ENCODE measurements at regions not wholly inside any gene's neighbourhood (a gene's known extent, or its start where the extent isn't known, plus 50 kb on each side); places are given as distances from the start of the nearest gene placed in this dataset.

DNA sequence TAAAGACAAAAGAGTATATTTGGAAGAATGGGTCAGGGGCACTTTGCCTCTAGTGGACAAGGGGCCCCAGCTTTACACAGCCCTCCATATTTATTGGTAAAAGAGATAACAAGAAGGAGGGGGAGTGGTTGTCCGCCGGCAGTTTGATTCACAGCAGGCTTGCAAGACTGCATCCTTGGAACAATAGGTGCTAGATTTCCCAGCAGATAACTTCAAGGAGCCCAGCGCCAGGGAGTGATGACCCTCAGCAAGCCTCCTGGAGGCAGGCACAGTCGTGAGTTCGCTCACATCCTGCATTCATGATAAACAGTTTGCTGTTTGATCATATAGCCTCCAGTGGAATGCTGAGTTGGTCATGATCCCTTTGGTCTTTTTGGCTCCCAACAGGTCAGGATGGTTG, 67.8 kb upstream of the INCENP start:
- H3K27ac ChIP-seq (ENCODE audit: low read depth, low read length), result no peak overlapping the region
- no peak overlapping the region for H3K4me3 ChIP-seq (ENCODE audit: low read depth in 1 of 2, low read length in 2 of 2)
- no peak overlapping the region for H3K9ac ChIP-seq (ENCODE audit: low read depth in 1 of 2, low read length in 2 of 2)
- no peaks in the 10 kb centered on the region for H3K9me3 ChIP-seq (ENCODE audit: control insufficient read depth in 1 of 2, low read length in 2 of 2)
- no peaks in the 10 kb centered on the region for H3K36me3 ChIP-seq (ENCODE audit: control insufficient read depth in 1 of 2, insufficient read depth in 2 of 2, low read length in 2 of 2)
- H3K27me3 ChIP-seq (ENCODE audit: control insufficient read depth in 1 of 2, insufficient read depth in 2 of 2, low read length in 2 of 2), result no peaks in the 10 kb centered on the region
- H3K4me1 ChIP-seq (ENCODE audit: control insufficient read depth in 1 of 2, insufficient read depth in 2 of 2, low read length in 2 of 2), result peaks cover 0 to 9% of the 10 kb centered on the region in 2 donors

DNA sequence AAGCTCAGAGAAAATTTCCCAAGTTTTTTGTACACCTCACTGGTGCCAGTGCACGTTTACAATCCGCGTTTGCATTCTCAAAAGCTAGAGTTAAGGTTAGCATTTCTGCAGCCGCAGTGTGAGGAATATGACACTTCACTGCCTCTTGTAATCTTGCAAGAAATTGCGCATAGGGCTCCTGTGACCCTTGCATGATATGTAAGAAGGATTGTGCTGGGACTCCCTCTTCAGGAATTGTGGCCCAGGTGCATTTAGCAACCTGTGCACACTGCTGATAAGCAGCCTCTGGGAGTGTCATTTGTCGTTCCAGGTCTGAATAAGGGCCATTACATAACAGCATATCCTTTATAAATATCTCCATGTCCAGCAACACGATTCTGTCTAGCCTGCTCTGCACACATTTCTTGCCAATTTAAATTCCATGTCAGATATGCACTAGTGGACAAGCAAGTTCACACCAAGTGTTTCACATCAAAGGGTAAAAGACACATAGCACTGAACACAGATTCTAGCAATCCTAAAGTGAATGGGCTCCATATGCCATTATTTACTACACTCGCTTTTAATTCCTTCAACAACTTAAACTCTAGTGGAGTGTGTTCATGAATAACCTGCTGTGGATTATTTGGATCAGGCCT, 69.2 kb upstream of the INCENP start:
- H3K9ac ChIP-seq (ENCODE audit: low read depth in 1 of 2, low read length in 2 of 2), result no peak overlapping the region

DNA sequence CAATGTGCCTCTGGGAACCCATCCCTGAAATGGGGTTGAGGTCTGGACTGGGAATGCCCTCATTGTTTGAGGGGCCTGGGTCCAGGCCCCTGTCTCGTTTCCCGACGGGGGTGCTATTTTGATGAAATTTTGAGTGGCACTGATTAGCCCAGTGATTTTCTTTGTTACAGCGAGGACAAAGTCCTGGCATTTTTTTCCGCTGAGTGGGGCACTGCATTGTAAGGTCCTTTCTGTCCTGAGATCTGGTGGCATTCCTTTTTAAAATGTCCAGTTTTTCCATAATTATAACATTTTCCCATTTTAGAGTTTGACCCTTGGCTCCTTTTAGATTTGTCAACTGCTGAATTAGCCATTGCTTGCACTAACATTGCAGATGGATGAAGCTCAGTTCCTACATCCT, 69.7 kb upstream of the INCENP start:
- no peak overlapping the region for H3K27ac ChIP-seq (ENCODE audit: low read depth, low read length)
- no peaks in the 10 kb centered on the region for H3K9me3 ChIP-seq (ENCODE audit: control insufficient read depth in 1 of 2, low read length in 2 of 2)
- peaks cover 0 to 9% of the 10 kb centered on the region in 2 donors for H3K4me1 ChIP-seq (ENCODE audit: control insufficient read depth in 1 of 2, insufficient read depth in 2 of 2, low read length in 2 of 2)
- no peaks in the 10 kb centered on the region for H3K36me3 ChIP-seq (ENCODE audit: control insufficient read depth in 1 of 2, insufficient read depth in 2 of 2, low read length in 2 of 2)
- H3K27me3 ChIP-seq (ENCODE audit: control insufficient read depth in 1 of 2, insufficient read depth in 2 of 2, low read length in 2 of 2), result no peaks in the 10 kb centered on the region
- no peak overlapping the region for H3K9ac ChIP-seq (ENCODE audit: low read depth in 1 of 2, low read length in 2 of 2)
- no peak overlapping the region for H3K4me3 ChIP-seq (ENCODE audit: low read depth in 1 of 2, low read length in 2 of 2)

More for the DNA sequence above, 69.2 kb upstream of the INCENP start:
- H3K4me3 ChIP-seq (ENCODE audit: low read depth in 1 of 2, low read length in 2 of 2), result no peak overlapping the region
- H3K27me3 ChIP-seq (ENCODE audit: control insufficient read depth in 1 of 2, insufficient read depth in 2 of 2, low read length in 2 of 2), result no peaks in the 10 kb centered on the region
- no peak overlapping the region for H3K27ac ChIP-seq (ENCODE audit: low read depth, low read length)
- peaks cover 0 to 9% of the 10 kb centered on the region in 2 donors for H3K4me1 ChIP-seq (ENCODE audit: control insufficient read depth in 1 of 2, insufficient read depth in 2 of 2, low read length in 2 of 2)
- H3K9me3 ChIP-seq (ENCODE audit: control insufficient read depth in 1 of 2, low read length in 2 of 2), result no peaks in the 10 kb centered on the region
- H3K36me3 ChIP-seq (ENCODE audit: control insufficient read depth in 1 of 2, insufficient read depth in 2 of 2, low read length in 2 of 2), result no peaks in the 10 kb centered on the region

DNA sequence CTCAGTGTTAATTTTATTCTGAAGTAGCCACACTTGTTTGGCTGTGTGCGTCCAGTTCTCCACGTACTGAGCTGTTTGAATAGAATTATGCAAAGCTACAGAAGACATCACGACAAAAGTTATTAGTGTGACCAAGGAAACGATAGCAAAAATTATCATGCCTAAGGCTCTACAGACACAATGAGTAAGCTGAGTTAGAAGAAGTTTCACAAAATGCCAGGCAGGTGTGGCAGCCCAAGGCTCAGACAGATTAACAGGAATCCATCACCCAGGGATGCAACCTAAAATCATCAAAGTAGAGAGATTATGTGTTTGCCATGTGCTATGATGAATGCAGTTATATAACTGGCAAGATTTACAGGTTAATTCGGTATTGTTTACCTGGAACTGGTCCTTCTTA, 73.1 kb upstream of the INCENP start:
- Histone ChIP-seq H3K9ac (ENCODE audit: low read depth in 1 of 2, low read length in 2 of 2) (no peak overlapping the region), H3K27ac (ENCODE audit: low read depth, low read length) (no peak overlapping the region), H3K9me3 (ENCODE audit: control insufficient read depth in 1 of 2, low read length in 2 of 2) (no peaks in the 10 kb centered on the region), H3K4me3 (ENCODE audit: low read depth in 1 of 2, low read length in 2 of 2) (no peak overlapping the region), H3K4me1 (ENCODE audit: control insufficient read depth in 1 of 2, insufficient read depth in 2 of 2, low read length in 2 of 2) (peaks cover 18 to 29% of the 10 kb centered on the region in 2 donors), H3K36me3 (ENCODE audit: control insufficient read depth in 1 of 2, insufficient read depth in 2 of 2, low read length in 2 of 2) (no peaks in the 10 kb centered on the region), H3K27me3 (ENCODE audit: control insufficient read depth in 1 of 2, insufficient read depth in 2 of 2, low read length in 2 of 2) (no peaks in the 10 kb centered on the region)

DNA sequence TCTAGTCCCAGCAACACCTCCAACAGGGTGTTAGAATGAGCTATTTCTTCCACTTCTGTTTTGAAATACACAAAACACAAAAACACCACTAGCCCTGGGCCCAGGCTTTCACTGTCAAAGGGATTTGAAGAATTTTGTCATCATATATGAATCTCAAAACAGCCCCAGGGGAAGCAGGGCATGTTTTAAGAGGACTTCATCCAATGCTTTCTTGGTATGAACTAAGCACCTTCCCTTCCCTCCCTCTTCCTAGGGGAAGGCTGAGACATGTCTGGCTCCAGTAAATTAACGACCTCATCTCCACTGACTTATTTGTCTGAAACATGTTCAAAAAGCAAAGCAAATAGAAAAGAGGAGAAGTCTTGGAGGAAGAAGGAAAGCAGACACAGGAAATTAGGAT, 75.7 kb upstream of the INCENP start:
- no peak overlapping the region for H3K27ac ChIP-seq (ENCODE audit: low read depth, low read length)
- no peaks in the 10 kb centered on the region for H3K36me3 ChIP-seq (ENCODE audit: control insufficient read depth in 1 of 2, insufficient read depth in 2 of 2, low read length in 2 of 2)
- H3K9me3 ChIP-seq (ENCODE audit: control insufficient read depth in 1 of 2, low read length in 2 of 2), result no peaks in the 10 kb centered on the region
- H3K4me3 ChIP-seq (ENCODE audit: low read depth in 1 of 2, low read length in 2 of 2), result no peak overlapping the region
- H3K27me3 ChIP-seq (ENCODE audit: control insufficient read depth in 1 of 2, insufficient read depth in 2 of 2, low read length in 2 of 2), result no peaks in the 10 kb centered on the region
- no peak overlapping the region for H3K9ac ChIP-seq (ENCODE audit: low read depth in 1 of 2, low read length in 2 of 2)
- H3K4me1 ChIP-seq (ENCODE audit: control insufficient read depth in 1 of 2, insufficient read depth in 2 of 2, low read length in 2 of 2), result peaks cover 32 to 38% of the 10 kb centered on the region in 2 donors

DNA sequence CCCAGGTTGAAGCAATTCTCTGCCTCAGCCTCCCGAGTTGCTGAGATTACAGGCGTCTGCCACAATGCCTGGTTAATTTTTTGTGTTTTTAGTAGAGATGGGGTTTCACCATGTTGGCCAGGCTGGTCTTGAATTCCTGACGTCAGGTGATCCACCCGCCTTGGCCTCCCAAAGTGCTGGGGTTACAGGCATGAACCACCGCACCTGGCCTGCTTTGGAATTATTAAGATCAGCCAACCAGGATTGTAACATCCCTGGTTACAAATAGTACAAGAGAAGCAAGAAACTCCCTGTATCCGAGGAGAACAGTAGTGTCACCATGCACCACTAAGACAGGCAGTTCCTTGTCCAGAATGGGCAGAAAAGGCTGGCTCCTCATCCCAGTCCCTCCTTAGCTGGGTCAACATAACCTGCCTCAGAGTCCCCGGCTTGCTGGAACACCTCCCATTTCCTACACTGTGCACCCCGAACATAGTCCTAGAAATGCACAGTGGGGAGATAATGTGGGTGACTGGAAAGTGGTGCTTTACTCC, 77.2 kb upstream of the INCENP start:
- peak overlapping the region; percentile 61 for H3K27ac ChIP-seq (ENCODE audit: low read depth, low read length)
- H3K4me1 ChIP-seq (ENCODE audit: control insufficient read depth in 1 of 2, insufficient read depth in 2 of 2, low read length in 2 of 2), result peaks cover 37 to 41% of the 10 kb centered on the region in 2 donors
- peak overlapping the region; percentile 31 to 48 for H3K9ac ChIP-seq (ENCODE audit: low read depth in 1 of 2, low read length in 2 of 2)
- H3K4me3 ChIP-seq (ENCODE audit: low read depth in 1 of 2, low read length in 2 of 2), result peak overlapping the region in 1 of 2 donors; percentile 17
- no peaks in the 10 kb centered on the region for H3K27me3 ChIP-seq (ENCODE audit: control insufficient read depth in 1 of 2, insufficient read depth in 2 of 2, low read length in 2 of 2)
- no peaks in the 10 kb centered on the region for H3K36me3 ChIP-seq (ENCODE audit: control insufficient read depth in 1 of 2, insufficient read depth in 2 of 2, low read length in 2 of 2)
- no peaks in the 10 kb centered on the region for H3K9me3 ChIP-seq (ENCODE audit: control insufficient read depth in 1 of 2, low read length in 2 of 2)

DNA sequence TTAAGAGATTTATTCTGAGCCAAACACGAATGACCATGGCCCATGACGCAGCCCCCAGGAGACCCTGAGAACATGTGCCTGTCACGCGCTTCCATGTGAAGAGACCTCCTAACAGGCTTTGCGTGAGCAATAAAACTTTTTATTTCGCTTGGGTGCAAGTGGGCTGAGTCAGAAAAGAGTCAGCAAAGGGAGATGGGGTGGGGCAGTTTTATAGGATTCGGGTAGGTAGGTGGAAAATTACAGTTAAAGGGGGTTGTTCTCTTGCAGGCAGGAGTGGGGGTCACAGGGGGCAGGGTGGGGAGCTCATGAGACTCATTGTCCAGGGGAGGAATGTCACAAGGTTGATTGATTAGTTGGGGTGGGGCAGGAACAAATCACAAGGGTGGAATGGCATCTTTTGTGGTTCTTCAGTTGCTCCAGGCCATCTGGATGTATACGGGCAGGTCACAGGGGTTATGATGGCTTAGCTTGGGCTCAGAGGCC, 77.2 kb upstream of the FTH1 start:
- no peaks in the 10 kb centered on the region for H3K9me3 ChIP-seq (ENCODE audit: control insufficient read depth in 1 of 2, low read length in 2 of 2)
- peaks cover 41 to 45% of the 10 kb centered on the region in 2 donors for H3K4me1 ChIP-seq (ENCODE audit: control insufficient read depth in 1 of 2, insufficient read depth in 2 of 2, low read length in 2 of 2)
- no peak overlapping the region for H3K9ac ChIP-seq (ENCODE audit: low read depth in 1 of 2, low read length in 2 of 2)
- no peaks in the 10 kb centered on the region for H3K36me3 ChIP-seq (ENCODE audit: control insufficient read depth in 1 of 2, insufficient read depth in 2 of 2, low read length in 2 of 2)
- H3K27me3 ChIP-seq (ENCODE audit: control insufficient read depth in 1 of 2, insufficient read depth in 2 of 2, low read length in 2 of 2), result no peaks in the 10 kb centered on the region
- no peak overlapping the region for H3K4me3 ChIP-seq (ENCODE audit: low read depth in 1 of 2, low read length in 2 of 2)
- H3K27ac ChIP-seq (ENCODE audit: low read depth, low read length), result no peak overlapping the region

DNA sequence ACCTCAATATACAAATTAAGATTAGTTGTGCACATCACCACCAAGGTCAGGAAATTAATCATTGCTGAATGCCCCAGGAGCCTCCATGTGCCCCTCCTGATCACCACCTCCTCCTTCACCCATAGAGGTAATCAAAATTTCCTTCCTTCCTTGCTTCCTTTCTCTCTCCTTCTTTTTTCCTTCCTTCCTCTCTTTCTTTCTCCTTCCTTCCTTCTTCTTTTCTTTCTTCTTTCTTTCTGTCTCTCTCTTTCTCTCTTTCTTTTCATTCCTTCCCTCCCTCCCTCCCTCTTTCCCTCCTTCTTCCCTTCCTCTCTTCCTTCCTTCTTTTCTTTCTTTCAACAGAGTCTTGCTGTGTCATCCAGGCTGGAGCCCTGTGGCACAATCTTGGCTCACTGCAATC, 67.9 kb upstream of the FTH1 start:
- Histone ChIP-seq H3K27ac (ENCODE audit: low read depth, low read length) (no peak overlapping the region), H3K4me1 (ENCODE audit: control insufficient read depth in 1 of 2, insufficient read depth in 2 of 2, low read length in 2 of 2) (no peaks in the 10 kb centered on the region), H3K4me3 (ENCODE audit: low read depth in 1 of 2, low read length in 2 of 2) (no peak overlapping the region), H3K9me3 (ENCODE audit: control insufficient read depth in 1 of 2, low read length in 2 of 2) (no peaks in the 10 kb centered on the region), H3K9ac (ENCODE audit: low read depth in 1 of 2, low read length in 2 of 2) (no peak overlapping the region), H3K36me3 (ENCODE audit: control insufficient read depth in 1 of 2, insufficient read depth in 2 of 2, low read length in 2 of 2) (no peaks in the 10 kb centered on the region), H3K27me3 (ENCODE audit: control insufficient read depth in 1 of 2, insufficient read depth in 2 of 2, low read length in 2 of 2) (no peaks in the 10 kb centered on the region)

DNA sequence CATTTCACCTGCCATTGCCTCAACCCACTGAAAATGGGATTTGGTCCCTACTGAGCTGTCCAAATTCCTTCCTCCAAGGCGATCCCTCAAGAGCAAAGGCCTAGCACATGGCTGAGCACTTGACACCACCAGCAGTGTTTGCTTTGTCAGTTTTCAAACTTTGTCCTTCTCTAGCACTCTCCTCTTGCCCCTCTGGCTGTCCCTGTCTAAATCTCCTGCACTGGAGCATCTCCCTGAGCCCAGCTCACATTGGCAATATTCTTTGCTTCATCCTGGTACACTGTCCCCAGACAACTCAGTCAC, 66.6 kb upstream of the FTH1 start:
- Histone ChIP-seq H3K4me3 (ENCODE audit: low read depth in 1 of 2, low read length in 2 of 2) (no peak overlapping the region), H3K9me3 (ENCODE audit: control insufficient read depth in 1 of 2, low read length in 2 of 2) (no peaks in the 10 kb centered on the region), H3K36me3 (ENCODE audit: control insufficient read depth in 1 of 2, insufficient read depth in 2 of 2, low read length in 2 of 2) (no peaks in the 10 kb centered on the region), H3K4me1 (ENCODE audit: control insufficient read depth in 1 of 2, insufficient read depth in 2 of 2, low read length in 2 of 2) (no peaks in the 10 kb centered on the region), H3K27me3 (ENCODE audit: control insufficient read depth in 1 of 2, insufficient read depth in 2 of 2, low read length in 2 of 2) (no peaks in the 10 kb centered on the region), H3K9ac (ENCODE audit: low read depth in 1 of 2, low read length in 2 of 2) (no peak overlapping the region), H3K27ac (ENCODE audit: low read depth, low read length) (no peak overlapping the region)

DNA sequence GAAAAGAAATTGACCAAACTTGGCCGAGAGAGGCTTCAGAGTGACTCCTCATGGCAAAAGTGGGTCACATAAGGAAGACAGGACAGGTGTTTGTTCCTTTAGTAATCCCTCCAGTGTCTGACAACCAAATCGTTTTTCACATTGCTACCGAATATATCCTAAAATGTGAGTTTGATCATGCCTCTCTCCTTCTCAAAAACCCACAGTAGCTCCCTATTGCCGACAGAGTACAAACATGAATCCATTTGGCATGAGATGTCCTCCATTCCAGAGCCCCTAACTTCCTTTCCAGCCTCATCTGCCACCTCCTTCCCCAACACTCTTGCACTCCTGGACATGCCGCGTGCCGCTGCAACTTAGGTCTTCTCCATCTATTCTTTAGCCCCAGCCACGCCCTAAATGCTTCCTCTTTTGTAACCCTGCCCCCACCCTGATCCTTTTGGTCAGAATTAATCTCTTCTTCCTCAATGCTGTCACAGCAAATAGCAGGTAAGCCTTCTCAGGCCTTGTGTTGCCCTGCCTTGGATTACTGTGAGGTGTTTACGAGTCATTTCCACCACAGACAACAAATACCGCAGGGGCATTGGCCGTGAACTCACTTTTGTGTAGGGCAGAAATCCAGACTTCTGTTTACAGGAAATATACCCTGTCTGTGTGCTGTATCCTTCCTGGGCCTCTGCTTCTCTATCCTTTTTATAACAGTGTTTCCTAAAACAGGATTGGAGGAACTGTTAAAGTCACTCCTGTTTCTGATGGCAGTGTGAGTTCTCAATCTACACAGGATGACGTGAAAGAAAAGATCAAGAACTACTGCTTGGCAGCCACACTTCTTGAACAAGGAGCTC, 66.0 kb upstream of the FTH1 start:
- Histone ChIP-seq H3K9ac (ENCODE audit: low read depth in 1 of 2, low read length in 2 of 2) (no peak overlapping the region), H3K27me3 (ENCODE audit: control insufficient read depth in 1 of 2, insufficient read depth in 2 of 2, low read length in 2 of 2) (no peaks in the 10 kb centered on the region), H3K27ac (ENCODE audit: low read depth, low read length) (no peak overlapping the region), H3K4me3 (ENCODE audit: low read depth in 1 of 2, low read length in 2 of 2) (no peak overlapping the region), H3K9me3 (ENCODE audit: control insufficient read depth in 1 of 2, low read length in 2 of 2) (no peaks in the 10 kb centered on the region), H3K36me3 (ENCODE audit: control insufficient read depth in 1 of 2, insufficient read depth in 2 of 2, low read length in 2 of 2) (no peaks in the 10 kb centered on the region), H3K4me1 (ENCODE audit: control insufficient read depth in 1 of 2, insufficient read depth in 2 of 2, low read length in 2 of 2) (no peaks in the 10 kb centered on the region)
